NCI-H2107 treated with DMSO at 0.1 percent for 48 hours (cell line): ENCODE measurements at regions not wholly inside any gene's neighbourhood (a gene's known extent, or its start where the extent isn't known, plus 50 kb on each side); places are given as distances from the start of the nearest gene placed in this dataset.

Experiments used
- DNase-seq: peaks from one replicate; lab custom pipeline; 2025; ENCODE audit not compliant: unreplicated experiment; lab: John Stamatoyannopoulos, UW

GRCh38 chr7:42761486-42761885 is 150.4 kb downstream of the C7orf25 start:
- no peak for DNase-seq

GRCh38 chr7:42758124-42758523 is 153.7 kb downstream of the C7orf25 start:
- DNase-seq: no peak

- no peak for DNase-seq
Measured at GRCh38 chr7:42756841-42757240, 155.0 kb downstream of the C7orf25 start.

- DNase-seq: no peak
Measured at GRCh38 chr7:42753811-42754363, 158.0 kb downstream of the C7orf25 start.

- no peak for DNase-seq
Measured at GRCh38 chr7:42753367-42753766, 158.5 kb downstream of the C7orf25 start.

GRCh38 chr7:42750172-42750571 is 161.7 kb downstream of the C7orf25 start:
- no peak for DNase-seq

GRCh38 chr7:42747044-42747443 is 164.8 kb downstream of the C7orf25 start:
- no peak for DNase-seq

GRCh38 chr7:42746214-42746613 is 165.7 kb downstream of the C7orf25 start:
- DNase-seq: no peak

GRCh38 chr7:42745357-42746059 is 166.4 kb downstream of the C7orf25 start:
- DNase-seq: no peak

GRCh38 chr7:42744746-42745145 is 167.1 kb downstream of the C7orf25 start:
- DNase-seq: no peak

- DNase-seq: no peak
Measured at GRCh38 chr7:42743077-42743858, 168.6 kb downstream of the C7orf25 start.

- DNase-seq: no peak
Measured at GRCh38 chr7:42742318-42742717, 169.6 kb downstream of the C7orf25 start.

GRCh38 chr7:42740408-42740807 is 171.5 kb downstream of the C7orf25 start:
- DNase-seq: no peak

GRCh38 chr7:42739638-42740037 is 172.2 kb downstream of the C7orf25 start:
- no peak for DNase-seq

GRCh38 chr7:42736931-42737330 is 174.9 kb downstream of the C7orf25 start:
- no peak for DNase-seq

GRCh38 chr7:42735081-42735480 is 176.8 kb downstream of the C7orf25 start:
- DNase-seq: no peak

GRCh38 chr7:42734568-42734967 is 177.3 kb downstream of the C7orf25 start:
- no peak for DNase-seq

GRCh38 chr7:42733040-42733439 is 178.8 kb downstream of the C7orf25 start:
- DNase-seq: no peak

- no peak for DNase-seq
Measured at GRCh38 chr7:42730586-42730985, 181.3 kb downstream of the C7orf25 start.

GRCh38 chr7:42729053-42729765 is 182.7 kb downstream of the C7orf25 start:
- no peak for DNase-seq

GRCh38 chr7:42727451-42727850 is 184.4 kb downstream of the C7orf25 start:
- no peak for DNase-seq
